AG10803 (cell line): ENCODE measurements at regions not wholly inside any gene's neighbourhood (a gene's known extent, or its start where the extent isn't known, plus 50 kb on each side); places are given as distances from the start of the nearest gene placed in this dataset.
"Not testable (repeated sequence)": the region's sequence is repeated elsewhere in the genome, so short reads cannot be mapped to it uniquely, and the experiment has no call there.

Experiments
- DNase-seq: peaks from one replicate; pipeline ENCODE4 v3.0.0; 2010; ENCODE audit warnings: low read depth
- H3K4me3 ChIP-seq: 2 replicates; pipeline ENCODE4 v1.5.1; 2011; ENCODE audit warnings: mild to moderate bottlenecking, low read length, control low read depth
- CTCF ChIP-seq: conservative IDR thresholded peaks from 2 replicates; pipeline ENCODE4 v1.5.1; 2011; ENCODE audit warnings: mild to moderate bottlenecking, low read length, control low read depth, inconsistent platforms

- no peak for TF ChIP-seq CTCF
- no peak overlapping the region for H3K4me3 ChIP-seq
- no peak for DNase-seq
Measured at GRCh38 chr6:163733061-163733460, 318.5 kb downstream of the QKI start.

GRCh38 chr6:163732479-163732878 is 318.0 kb downstream of the QKI start:
- TF ChIP-seq CTCF = no peak
- no peak overlapping the region for H3K4me3 ChIP-seq
- DNase-seq = no peak

GRCh38 chr6:163732014-163732351 is 317.5 kb downstream of the QKI start:
- not testable (repeated sequence) for H3K4me3 ChIP-seq, DNase-seq

GRCh38 chr6:163731215-163732013 is 316.9 kb downstream of the QKI start:
- no peak for DNase-seq
- TF ChIP-seq CTCF = no peak
- no peak overlapping the region for H3K4me3 ChIP-seq

GRCh38 chr6:163730246-163731210 is 316.0 kb downstream of the QKI start:
- TF ChIP-seq CTCF = no peak
- no peak overlapping the region for H3K4me3 ChIP-seq
- no peak for DNase-seq

- DNase-seq = no peak
- no peak overlapping the region for H3K4me3 ChIP-seq
- TF ChIP-seq CTCF = no peak
Measured at GRCh38 chr6:163729127-163729872, 314.8 kb downstream of the QKI start.

GRCh38 chr6:163728442-163729126 is 314.1 kb downstream of the QKI start:
- no peak overlapping the region for H3K4me3 ChIP-seq
- DNase-seq = no peak
- TF ChIP-seq CTCF = no peak
